AG09309 (cell line): ENCODE measurements at regions not wholly inside any gene's neighbourhood (a gene's known extent, or its start where the extent isn't known, plus 50 kb on each side); places are given as distances from the start of the nearest gene placed in this dataset.

Source experiments
- DNase-seq: peaks from one replicate; pipeline ENCODE4 v3.0.0-alpha.2; 2010; ENCODE audit warnings: low read depth
- H3K4me3 ChIP-seq: 2 replicates; pipeline ENCODE4 v1.5.1; 2011; ENCODE audit warnings: mild to moderate bottlenecking, low read depth, low read length, moderate library complexity; ENCODE audit not compliant: control insufficient read depth
- TF ChIP-seq, protein P1 (sequence below): IDR thresholded peaks from 2 replicates; pipeline ENCODE4 v1.5.1; 2011; ENCODE audit warnings: mild to moderate bottlenecking, low read depth, low read length, inconsistent platforms; ENCODE audit not compliant: insufficient read depth, control insufficient read depth; ENCODE audit errors: missing control alignments

DNA sequence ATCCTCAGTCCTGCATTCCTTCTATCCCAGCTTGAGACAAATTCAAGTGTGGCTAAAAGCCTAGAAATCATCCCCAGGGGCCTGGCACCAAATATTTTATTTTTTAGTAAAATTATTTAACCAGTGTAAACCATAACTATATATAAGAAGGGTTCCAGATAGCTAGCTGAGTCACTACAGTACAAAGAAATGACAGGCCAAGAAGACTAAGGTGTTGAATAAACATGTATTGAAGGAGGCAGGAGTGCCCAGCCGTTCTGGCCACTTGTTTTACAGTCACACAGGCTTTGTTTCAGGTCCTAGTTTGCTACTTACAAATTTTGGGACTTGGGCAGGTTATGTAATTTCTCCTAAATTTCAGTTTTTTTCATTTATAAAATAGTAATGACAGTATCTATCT is 225.9 kb upstream of the PITX2 start:
- TF ChIP-seq, protein P1, sequence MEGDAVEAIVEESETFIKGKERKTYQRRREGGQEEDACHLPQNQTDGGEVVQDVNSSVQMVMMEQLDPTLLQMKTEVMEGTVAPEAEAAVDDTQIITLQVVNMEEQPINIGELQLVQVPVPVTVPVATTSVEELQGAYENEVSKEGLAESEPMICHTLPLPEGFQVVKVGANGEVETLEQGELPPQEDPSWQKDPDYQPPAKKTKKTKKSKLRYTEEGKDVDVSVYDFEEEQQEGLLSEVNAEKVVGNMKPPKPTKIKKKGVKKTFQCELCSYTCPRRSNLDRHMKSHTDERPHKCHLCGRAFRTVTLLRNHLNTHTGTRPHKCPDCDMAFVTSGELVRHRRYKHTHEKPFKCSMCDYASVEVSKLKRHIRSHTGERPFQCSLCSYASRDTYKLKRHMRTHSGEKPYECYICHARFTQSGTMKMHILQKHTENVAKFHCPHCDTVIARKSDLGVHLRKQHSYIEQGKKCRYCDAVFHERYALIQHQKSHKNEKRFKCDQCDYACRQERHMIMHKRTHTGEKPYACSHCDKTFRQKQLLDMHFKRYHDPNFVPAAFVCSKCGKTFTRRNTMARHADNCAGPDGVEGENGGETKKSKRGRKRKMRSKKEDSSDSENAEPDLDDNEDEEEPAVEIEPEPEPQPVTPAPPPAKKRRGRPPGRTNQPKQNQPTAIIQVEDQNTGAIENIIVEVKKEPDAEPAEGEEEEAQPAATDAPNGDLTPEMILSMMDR: no peak
- DNase-seq: no peak
- no peak overlapping the region for H3K4me3 ChIP-seq

DNA sequence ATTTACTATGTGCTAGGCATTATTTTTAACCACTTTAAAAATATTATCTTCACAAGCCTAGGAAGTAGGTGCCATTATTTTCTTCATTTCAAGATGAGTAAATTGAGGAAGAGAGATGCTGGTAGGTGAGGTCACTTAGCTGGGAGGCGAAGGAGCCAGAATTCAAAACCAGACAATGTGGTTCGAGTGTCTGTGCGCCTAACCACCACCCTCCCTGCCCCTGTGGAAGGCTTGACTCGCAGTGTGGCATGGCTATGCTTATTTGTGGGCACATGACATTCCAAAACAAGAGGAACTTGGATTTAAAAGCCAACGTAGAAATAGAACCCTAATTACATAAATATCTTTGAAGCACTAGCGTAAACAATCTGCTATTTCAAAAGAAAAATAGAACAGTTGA is 226.6 kb upstream of the PITX2 start:
- TF ChIP-seq, protein P1: no peak
- no peak overlapping the region for H3K4me3 ChIP-seq
- no peak for DNase-seq

DNA sequence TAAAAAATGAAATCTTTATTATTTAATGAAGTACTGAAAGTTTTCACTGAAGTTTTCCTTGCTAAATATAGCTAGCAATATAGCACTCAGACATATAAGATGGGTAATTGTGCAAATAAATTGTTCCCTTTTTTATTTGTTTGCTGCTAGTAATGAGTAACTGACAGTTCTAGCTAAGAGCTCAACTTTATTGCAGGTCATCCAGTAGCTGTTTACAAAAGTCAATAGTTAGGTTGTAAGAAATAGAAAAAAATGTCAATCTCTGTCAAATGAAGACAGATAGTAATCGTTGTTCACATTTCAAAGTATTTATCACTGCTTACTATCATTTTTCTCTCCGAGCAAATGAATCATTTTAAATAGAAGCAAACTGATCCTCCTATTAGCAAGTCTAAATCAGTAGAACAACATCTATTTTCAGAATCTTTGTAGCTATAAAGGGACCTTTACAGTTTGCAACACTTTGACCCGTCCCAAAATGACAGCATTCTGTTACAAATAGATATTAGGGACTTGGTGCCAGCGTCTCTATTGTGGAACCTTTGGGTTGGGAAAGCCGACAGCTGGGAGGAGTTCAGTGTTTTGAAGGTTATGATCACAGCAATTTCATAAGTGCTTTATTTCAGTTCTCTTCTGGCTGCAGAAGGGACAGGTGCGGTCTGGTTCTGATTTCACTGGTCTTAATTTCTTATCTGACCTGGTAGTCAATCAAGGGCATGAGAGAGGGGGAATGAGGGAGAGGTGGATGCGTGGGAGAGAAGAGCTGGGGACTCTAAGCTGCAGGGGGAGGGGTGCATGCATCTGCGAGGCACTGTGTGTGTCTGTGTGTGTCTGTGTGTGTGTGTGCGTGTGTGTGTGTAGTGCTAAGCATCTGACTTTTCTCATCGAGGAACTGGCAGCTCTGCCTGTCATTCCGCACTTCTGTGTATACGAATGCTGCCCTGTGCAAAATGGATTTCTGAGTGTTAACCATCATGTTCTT is 227.9 kb upstream of the PITX2 start:
- TF ChIP-seq, protein P1: no peak
- no peak for DNase-seq
- no peak overlapping the region for H3K4me3 ChIP-seq

DNA sequence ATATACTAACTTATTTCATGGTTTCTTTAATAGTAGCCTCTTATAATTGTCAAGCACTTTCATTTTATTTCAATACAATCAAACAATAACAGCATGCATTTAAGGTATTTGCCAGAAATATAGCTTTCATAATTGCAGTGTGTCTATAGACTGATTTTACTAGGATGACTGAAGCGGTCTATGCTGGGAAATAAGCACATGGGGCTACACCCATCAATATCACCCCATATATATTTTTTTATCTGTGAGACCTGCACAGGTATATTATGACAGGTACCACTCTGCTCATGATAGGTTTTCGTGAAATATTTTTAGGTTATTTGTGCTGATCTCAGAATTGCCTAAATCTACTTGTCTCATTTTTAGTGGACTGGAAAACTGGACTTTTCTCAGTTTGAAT is 229.1 kb upstream of the PITX2 start:
- no peak for DNase-seq
- H3K4me3 ChIP-seq: no peak overlapping the region
- TF ChIP-seq, protein P1: no peak

DNA sequence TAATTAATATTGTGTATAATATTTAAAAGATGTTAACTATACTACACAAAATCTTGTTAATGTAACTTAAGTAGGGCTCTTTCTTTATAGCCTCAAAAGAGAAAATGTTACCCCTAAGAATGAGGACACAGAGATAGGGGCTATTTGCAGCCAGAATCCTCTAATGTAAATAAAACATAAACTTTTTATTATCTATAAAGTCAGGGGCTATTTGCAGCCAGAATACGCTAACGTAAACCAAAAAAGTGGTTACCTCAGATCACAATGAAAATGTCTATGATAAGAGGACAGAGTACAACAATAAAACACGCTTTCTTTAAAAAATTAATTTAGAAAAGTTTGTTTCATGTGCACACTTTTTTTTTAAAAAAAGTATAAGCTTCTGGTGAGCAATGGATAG is 229.9 kb upstream of the PITX2 start:
- no peak for DNase-seq
- H3K4me3 ChIP-seq: no peak overlapping the region
- TF ChIP-seq, protein P1: no peak

DNA sequence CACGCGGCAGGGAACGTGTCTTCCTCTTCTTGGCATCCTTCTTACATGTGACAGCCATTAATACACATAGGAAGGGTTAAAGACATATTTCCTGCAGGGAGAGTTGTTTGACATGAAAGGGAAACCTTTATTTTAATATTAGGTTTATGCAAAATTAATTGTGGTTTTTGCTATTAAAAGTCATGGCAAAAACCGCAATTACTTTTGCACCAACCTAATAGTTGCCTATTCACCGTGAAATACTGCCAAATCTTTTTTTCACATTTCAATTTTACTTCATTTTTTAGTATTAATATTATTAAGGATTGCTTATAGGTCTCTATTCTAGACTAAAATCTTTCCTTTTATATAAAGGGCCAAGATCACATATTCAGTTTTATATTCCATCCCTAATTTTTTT is 230.4 kb upstream of the PITX2 start:
- no peak overlapping the region for H3K4me3 ChIP-seq
- TF ChIP-seq, protein P1: no peak
- DNase-seq: no peak
